ENCODE measurements at regions not wholly inside any gene's neighbourhood (a gene's known extent, or its start where the extent isn't known, plus 50 kb on each side); places are given as distances from the start of the nearest gene placed in this dataset.

- TF ChIP-seq CTCF (IDR thresholded peaks at IDR 0.05): no peak
- DNase-seq: no peak
- H3K27ac Mint-ChIP-seq: no peak overlapping the region
- peaks cover 8% of the 10 kb centered on the region for H3K9me3 Mint-ChIP-seq
- no peaks in the 10 kb centered on the region for H3K27me3 Mint-ChIP-seq (ENCODE audit: insufficient read depth)
- no peaks in the 10 kb centered on the region for H3K4me1 Mint-ChIP-seq (ENCODE audit: low read depth)
- H3K4me3 Mint-ChIP-seq: no peak overlapping the region
- no peaks in the 10 kb centered on the region for H3K36me3 Mint-ChIP-seq (ENCODE audit: low read depth)
These were observed 1116.4 kb downstream of the SOCS6 start for GRCh38 chr18:71405169-71405809.

- Mint-ChIP-seq H3K27me3 (ENCODE audit: insufficient read depth) (no peaks in the 10 kb centered on the region), H3K4me1 (ENCODE audit: low read depth) (no peaks in the 10 kb centered on the region), H3K36me3 (ENCODE audit: low read depth) (no peaks in the 10 kb centered on the region), H3K4me3 (no peak overlapping the region), H3K9me3 (peaks cover 17% of the 10 kb centered on the region), H3K27ac (no peak overlapping the region)
- DNase-seq: no peak
- TF ChIP-seq CTCF (IDR thresholded peaks at IDR 0.05): no peak
These were observed 1114.7 kb downstream of the SOCS6 start for GRCh38 chr18:71403501-71403900.

GRCh38 chr18:71398531-71398930, 1109.7 kb downstream of the SOCS6 start:
- H3K9me3 Mint-ChIP-seq: peaks cover 42% of the 10 kb centered on the region
- no peaks in the 10 kb centered on the region; the same call in 1 of the 2 replicates for H3K27me3 Mint-ChIP-seq (ENCODE audit: insufficient read depth)
- H3K4me1 Mint-ChIP-seq (ENCODE audit: low read depth): no peaks in the 10 kb centered on the region
- H3K4me3 Mint-ChIP-seq: no peak overlapping the region
- TF ChIP-seq CTCF (IDR thresholded peaks at IDR 0.05): no peak
- DNase-seq: no peak
- H3K27ac Mint-ChIP-seq: no peak overlapping the region
- no peaks in the 10 kb centered on the region; the same call in 1 of the 2 replicates for H3K36me3 Mint-ChIP-seq (ENCODE audit: low read depth)

- Mint-ChIP-seq H3K4me1 (ENCODE audit: low read depth) (no peaks in the 10 kb centered on the region), H3K27ac (no peak overlapping the region), H3K36me3 (ENCODE audit: low read depth) (no peaks in the 10 kb centered on the region; the same call in 1 of the 2 replicates), H3K9me3 (peaks cover 50% of the 10 kb centered on the region), H3K27me3 (ENCODE audit: insufficient read depth) (no peaks in the 10 kb centered on the region; the same call in 1 of the 2 replicates), H3K4me3 (no peak overlapping the region)
- no peak for DNase-seq
- TF ChIP-seq CTCF (IDR thresholded peaks at IDR 0.05): no peak
These were observed 1099.3 kb downstream of the SOCS6 start for GRCh38 chr18:71388148-71388547.

- Mint-ChIP-seq H3K27me3 (ENCODE audit: insufficient read depth) (no peaks in the 10 kb centered on the region; the same call in 1 of the 2 replicates), H3K4me1 (ENCODE audit: low read depth) (no peaks in the 10 kb centered on the region), H3K36me3 (ENCODE audit: low read depth) (no peaks in the 10 kb centered on the region), H3K4me3 (no peak overlapping the region), H3K9me3 (peaks cover 53% of the 10 kb centered on the region), H3K27ac (no peak overlapping the region)
- no peak for TF ChIP-seq CTCF (IDR thresholded peaks at IDR 0.05)
- no peak for DNase-seq
These were observed 1085.6 kb downstream of the SOCS6 start for GRCh38 chr18:71374294-71375000.
